NCI-H1930 (cell line): ENCODE measurements at regions not wholly inside any gene's neighbourhood (a gene's known extent, or its start where the extent isn't known, plus 50 kb on each side); places are given as distances from the start of the nearest gene placed in this dataset.

Source experiments
- DNase-seq, 2 experiments: peaks; one replicate each; lab custom pipeline; 2025; lab: John Stamatoyannopoulos, UW

DNA sequence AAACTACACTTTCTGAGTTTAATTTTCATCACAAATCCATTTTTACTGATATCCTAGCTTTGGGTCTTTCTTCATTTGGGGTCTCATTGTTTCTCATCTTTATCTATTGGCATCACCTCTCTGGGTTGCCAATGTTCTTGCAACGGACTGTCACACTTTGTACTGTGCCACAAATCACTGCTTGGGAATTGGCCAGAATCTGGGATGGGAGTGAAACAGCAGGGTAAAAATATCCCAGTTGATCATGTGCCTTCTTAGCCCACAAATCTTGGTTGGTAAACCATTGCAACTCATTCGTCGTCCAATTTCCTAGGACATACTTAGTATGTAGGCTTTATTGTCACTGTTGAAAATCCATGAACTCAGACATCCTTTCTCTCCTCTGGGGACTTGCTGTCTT is 698.5 kb downstream of the OTOL1 start:
- no peak for DNase-seq

DNA sequence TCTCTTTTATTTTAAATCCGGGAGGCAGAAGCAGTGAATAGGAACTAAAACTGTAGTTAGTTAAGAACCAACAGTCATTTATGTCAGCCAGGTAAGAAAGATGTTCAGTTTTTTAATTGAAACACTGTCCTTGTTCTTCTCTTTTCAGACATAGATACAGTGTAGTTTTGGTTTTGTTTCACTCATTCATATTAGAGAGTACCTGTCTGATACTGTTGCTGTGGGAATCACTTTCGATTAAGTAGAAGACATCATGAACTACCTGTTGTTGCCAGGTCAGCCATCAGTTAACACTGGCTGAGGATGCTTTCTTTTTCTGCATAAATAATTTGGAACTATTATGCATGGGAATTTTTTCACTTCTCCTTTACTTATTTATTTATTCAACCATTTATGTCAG is 700.4 kb downstream of the OTOL1 start:
- no peak for DNase-seq

DNA sequence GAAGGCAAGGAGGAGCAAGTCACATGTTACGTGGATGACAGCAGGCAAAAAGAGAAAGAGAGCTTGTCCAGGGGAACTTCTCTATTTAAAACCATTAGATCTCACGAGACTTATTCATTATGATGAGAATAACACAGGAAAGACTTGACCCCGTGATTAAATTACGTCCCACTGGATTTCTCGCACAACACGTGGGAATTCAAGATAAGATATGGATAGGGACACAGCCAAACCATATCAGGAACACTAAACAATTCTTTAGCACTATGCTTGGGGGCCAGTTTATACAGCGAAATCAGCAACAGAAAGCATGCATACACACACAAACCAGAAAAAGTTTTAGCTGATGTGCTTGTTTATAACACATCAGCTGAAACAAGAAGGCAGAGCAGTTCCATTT is 704.2 kb downstream of the OTOL1 start:
- no peak for DNase-seq

DNA sequence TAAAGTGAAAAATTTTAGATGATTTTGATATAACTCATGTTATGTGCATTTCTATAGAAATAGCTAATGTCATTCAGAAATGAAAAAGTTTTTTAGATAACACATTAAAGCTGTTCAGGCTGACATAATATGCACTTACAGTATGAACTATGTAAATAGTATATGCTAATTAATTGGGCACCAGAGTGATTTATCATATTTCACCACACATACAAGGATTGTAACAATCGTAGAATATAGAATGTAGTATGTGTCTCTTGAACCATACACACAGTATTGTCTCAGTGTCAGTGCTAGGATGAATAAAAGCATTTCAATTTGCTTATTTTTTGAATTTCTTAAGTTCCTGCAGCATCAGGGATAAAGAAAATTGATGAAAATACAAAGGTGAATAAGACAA is 710.0 kb downstream of the OTOL1 start:
- no peak for DNase-seq

DNA sequence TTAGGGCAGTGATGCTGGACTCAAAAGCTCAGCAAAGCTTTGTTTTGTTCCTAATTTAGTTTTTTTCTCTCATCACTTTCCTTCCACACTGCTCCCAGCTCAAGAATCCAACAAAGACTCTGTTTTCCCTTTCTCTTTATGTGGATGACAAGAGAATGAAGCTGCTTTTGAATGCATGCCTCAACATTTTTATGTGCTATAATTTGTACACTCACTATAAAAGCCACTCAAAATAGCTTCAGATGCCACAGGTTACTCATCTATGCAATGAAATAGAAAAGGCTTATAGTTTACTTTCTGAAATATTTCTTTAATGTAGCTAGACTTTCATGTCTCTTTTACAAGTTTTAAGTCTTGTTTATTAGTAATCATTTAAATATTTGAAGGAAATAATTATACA is 714.9 kb downstream of the OTOL1 start:
- no peak for DNase-seq

DNA sequence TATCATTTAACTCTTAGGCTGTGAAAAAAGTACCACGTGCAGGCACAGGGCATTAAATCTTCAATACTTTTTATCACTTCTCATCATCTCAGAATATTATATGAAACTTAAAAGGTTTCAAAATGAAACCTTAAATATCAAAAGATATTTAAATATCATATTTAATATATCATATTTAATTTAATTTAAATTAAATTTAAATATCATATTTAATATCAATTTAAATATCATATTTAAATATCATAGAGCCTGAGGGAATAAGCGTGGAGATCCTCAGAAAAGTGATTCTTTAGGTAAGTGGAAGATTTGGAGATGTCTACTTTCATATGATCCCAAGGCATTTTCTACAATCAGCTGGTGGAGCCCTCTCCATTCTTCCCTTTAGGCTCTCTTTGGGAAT is 716.6 kb downstream of the OTOL1 start:
- no peak for DNase-seq

DNA sequence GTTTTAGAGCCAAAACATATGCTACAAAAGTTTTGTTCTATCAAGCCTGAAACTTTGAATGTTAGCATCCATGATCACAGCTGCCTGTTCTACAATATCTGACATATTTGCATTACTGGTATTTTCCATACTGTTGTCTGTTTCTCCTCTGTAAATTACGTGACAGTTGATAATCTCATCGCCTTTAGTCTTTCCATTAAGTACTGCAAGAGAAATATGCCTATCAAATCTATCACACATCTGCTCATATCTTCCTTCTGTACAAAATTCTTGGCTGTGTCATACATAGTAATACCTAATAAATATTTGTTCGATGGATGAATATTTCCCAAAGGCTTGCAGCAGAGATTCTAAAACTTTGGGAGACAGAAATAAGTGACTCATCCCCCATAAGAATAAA is 717.3 kb downstream of the OTOL1 start:
- no peak for DNase-seq

DNA sequence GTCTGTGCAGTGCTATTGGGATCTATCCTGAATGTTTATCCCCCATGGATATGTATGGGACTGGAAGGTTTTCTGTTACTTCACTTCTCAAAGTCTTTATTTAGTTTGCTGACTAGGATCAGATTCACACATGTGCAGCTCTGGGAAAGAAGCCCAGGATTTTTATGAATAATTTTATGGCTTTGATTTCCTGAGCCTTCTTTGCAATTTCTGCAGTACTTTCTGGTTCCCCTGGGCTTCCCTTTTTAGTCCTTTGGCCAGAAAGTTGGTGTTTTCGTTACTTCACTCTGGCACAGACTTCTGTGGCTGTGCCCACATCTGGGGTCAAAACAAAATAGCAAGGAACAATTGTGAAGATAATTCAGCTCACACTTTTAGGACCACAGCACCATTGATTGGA is 721.0 kb downstream of the OTOL1 start:
- DNase-seq: no peak

DNA sequence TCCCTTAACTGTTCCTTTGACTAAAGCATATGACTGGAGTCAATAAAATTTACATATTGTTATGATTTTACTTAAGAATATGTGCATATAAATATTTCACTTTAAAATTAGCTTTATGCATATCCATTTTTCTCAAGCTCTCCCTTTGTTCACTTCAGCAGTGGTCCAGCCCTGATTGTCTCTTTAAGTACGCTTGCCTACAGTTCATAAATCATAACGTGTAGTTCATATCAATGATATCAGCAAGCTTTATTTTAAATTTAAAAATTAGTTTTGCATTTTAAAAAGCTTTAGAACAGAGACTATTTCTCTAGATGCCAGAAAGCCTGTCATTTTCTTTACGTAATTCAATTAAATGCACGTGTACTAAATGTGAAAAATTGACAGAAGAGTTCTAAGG is 721.9 kb downstream of the OTOL1 start:
- DNase-seq: no peak

DNA sequence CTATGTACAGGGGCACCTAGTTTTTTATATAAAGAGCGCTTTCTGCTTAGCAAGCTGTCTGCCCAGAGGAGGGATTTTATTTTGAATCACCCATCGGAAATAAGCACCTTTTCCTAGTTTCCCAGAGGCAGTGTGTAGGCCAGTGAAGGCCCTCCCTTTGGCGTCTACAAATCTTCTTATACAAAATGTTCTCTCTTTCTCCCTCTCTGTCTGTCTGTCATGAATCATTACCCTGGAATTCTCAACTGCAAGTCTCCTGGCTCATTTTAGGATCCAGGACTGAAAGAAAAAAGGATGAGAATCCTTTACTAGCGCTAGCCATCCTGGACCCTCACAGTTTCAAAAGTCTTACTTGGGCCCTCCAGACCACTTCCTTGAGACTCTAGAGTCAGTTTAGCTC is 728.1 kb downstream of the OTOL1 start:
- no peak for DNase-seq

DNA sequence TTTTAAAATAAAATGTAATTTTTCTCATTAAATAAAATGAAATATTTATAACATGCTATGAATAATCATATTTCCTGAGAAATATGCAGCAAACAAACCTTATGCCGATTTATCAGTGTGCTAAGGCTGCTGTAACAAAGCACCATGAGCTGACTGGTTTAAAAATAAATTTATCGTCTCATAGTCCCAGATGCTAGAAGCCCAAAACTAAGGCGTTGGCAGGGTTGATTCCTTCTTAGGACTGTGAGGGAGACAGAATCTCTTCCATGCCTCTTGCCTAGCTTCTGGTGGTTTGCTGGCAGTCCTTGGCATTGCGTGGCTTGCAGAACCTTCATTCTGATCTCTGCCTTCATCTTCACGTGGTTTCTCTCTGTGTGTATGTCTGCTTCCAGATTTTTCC is 740.3 kb downstream of the OTOL1 start:
- no peak for DNase-seq

DNA sequence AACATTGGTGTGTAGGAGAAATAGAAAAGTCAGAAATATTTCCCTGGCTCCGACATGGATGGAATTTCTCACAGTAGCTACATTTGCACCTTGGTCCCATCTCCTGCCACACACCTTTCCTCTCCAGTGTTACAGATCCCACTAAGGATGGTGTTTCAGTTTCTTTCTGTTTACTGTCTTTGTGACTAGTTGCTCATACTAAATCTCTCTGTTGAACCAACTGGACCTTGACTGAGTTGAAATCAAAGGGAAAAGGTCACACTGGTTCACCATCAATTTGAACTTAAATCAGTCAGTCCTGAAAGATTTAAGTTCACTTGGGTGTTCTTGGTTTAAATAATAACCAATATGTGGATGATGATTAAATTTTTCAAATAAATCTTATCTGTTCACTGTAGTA is 754.2 kb downstream of the OTOL1 start:
- DNase-seq: no peak

DNA sequence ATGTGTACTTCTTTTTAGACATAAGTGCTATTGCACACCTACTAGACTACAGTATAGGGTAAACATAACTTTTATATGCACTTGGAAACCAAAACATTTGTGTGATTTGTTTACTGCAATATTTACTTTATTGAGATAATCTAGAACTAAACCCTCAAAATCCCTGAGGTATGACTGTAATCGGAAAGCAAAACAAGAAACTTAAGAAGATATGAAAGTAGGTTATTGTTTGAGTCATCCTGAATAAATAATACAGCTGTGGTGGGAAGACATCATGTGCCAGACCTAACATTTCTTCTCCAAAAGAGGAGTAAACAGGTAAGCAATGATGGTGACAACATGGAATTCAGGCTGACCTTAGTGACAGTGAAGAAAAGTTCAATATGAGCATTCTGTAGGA is 765.5 kb downstream of the OTOL1 start:
- no peak for DNase-seq

DNA sequence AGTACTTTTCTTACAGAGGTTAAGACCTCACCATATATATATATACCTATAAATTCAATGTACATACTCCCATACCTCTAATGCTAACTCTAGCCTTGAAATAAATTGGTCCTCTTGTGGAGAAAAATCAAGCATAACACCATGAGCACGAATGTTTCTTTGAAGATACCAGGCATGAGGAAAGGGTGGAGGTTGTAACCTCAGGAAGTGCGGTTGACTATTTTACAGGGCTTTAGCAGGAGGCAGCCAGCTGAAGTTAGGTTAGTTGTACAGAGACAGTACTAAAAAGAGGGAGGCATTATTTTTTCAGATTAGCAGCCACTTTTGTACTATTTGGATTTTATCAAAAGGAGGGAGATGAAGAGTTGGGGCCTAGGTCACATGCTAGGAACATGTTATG is 767.0 kb downstream of the OTOL1 start:
- DNase-seq: no peak

DNA sequence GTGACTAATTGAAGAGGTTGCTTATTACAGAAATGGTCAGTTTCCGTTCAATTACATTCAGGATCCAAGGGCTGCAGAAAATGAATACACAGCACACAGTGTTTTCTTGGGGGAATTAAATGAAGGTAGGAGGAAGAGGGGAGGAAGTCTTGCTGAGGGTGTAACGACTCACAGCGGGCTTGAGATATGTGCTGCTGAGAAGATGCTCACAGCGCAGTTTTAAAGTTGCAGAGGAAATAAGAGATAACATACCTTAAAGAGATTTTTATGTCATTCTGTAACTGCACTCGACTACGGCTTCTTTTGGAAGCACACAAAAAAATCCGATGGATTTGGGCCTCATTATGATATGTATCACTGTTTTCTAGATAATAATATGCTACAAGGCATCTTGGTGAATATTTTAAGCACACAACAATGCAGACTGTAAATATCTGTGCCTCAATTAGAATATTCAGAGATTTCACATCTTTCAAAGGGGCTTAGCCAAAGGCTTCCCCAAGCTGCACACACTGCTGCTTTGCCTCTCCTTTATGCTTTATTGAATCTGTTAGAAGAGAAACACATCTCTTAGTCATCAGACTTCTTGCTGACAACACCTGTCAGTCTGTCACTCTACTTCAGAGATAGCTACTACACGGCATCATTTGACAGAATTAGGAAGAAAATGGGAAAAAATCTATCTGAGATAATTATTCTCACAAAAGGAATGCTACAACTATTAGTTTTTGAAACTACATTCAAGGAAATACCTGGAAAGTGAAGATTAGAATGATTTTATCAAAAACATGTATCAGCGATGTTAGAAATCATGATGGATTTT is 773.2 kb downstream of the OTOL1 start:
- DNase-seq: peak in 1 of 2 experiments; percentile 24

DNA sequence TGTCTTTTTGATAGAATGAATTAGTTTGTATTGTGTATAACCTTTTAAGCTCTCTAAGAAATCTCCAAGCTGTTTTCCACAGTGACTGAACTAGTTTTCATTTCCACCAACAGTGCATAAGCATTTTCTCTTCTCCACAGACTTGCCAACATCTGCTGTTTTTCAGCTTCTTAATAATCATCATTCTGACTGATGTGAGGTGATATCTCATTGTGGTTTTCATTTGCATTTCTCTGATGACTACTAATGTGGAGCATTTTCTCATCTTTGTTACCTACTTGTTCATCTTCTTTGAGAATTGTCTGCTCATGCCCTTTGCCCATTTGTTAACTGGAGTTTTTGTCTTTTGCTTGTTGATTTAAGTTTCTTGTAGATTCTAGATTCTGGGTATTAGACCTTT is 777.5 kb downstream of the OTOL1 start:
- no peak for DNase-seq

DNA sequence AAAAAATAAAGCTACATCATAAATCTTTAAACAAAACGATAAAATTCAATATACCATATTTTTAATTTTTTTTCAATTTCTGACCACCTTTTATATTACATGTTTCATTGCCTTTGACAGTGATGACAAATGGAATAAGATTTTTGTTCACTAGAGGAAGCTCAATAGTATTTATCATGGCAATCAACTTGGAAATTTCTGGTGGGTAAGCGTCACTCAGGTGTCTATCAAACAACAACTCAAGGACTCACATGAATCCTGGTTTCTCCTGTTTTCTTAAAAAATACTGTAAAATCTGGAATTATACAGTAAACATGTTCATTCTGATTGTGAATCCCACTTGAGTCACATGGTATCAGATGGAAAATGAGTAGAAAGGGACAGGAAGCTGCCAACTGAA is 782.2 kb downstream of the OTOL1 start:
- DNase-seq: no peak

DNA sequence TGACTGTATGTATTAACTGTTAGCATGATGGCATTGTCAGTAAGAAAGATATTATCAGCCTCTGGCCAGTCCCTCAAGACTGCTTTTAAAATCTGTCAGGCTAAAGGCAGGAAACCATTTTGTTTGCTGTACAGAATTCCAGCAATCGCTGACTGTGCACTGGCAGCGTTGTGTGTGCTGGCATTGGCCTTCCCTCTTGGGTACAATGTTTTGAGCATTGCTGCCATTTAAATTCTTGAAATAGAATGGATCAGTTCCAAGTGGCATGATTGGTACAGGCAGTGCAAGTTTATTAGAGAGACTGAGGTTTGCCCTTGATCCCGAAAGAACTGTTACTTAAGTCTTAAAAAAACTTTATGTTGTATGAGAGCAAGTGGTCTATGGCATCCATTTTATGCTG is 788.7 kb downstream of the OTOL1 start:
- DNase-seq: no peak

DNA sequence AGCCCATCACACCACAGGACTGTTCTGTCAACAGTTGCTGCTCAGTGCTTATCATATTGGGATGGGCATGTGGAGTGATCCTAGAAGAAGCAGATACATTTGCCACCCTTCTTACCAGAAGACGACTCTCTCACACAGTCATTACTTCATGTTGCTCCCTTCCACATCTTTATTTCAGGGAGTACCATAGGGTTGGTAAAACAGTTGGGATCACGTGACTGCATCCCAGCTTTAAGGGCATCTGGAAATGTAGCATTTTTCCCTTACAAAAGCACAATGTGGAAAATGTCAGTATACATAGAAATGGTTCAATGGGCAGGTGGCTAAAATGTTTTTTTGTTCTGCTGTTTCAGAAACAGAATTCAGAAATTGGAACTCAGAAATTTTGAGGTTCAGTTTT is 791.0 kb downstream of the OTOL1 start:
- no peak for DNase-seq

DNA sequence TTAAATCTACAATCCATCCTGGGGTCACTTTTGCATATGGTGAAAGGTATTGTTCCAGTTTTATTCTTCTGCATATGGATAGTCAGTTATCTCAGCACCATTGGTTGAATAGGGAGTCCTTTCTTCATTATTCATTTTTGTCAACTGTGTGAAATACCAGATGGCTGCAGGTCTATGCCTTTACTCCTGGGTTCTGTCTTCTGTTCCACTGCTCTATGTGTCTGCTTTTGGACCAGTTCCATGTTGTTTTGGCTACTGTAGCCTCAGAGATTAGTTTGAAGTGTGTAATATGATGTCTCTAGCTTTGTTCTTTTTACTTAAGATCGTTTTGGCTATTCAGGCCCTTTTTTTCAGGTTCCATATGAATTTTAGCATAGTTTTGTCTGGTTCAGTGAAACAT is 795.8 kb downstream of the OTOL1 start:
- no peak for DNase-seq

DNA sequence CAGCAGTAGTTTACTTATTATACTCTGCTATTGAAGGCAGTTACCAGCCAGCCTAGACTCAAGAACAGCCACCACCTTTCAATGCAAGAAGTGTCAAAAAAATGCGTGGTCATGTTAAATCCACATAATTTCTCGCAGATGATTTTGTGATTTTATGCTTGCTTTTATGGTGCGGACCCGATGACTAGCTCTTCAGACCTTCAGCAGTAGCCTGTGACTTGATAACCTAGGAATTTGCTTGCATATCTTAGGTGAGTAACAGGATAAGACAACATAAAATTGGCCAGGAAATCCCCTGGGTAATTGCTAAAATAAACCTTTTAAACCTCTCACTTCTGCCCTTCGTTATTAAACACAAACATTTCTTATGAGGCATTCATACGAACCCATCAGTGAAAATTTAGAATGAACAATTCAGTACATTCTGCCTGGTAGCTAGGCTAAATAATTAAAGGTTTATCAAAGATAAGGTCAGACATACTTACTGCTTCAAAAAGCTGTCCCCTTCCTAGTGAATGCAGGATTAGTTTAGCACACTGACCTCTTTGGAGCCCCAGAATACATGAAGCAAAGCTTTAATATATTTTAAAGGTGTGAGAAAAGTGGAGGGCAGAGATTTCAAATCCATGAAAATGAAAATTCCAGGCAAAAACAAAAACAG is 798.8 kb downstream of the OTOL1 start:
- DNase-seq: no peak

DNA sequence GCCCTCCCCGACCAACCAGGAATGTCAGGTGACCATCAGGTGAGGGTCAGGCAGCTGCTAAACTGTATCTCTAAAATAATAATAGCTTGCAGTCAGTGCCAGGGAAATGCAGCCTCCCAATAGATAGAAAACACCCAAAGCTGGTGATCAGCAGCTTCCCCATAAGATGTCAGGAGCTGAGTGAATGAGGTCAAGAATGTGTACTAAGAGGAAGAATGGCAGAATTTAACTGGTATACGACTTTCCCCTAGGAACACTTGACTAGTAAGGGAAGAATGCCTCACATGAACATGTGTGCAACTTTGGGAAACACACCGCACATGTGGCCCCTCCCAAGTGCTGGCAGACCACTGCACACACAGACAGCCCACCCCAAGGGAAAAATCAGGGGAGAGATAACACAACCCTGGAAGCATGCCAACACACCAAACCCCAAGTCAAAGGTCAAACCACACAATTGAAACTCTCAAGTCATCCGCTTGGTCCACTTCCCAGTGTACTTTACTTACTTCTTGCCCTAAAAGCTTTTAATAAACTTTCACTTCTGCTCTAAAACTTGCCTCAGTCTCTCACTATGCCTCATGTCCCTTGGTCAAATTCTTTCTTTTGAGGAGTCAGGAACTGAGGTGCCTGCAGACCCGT is 806.5 kb downstream of the OTOL1 start:
- no peak for DNase-seq

DNA sequence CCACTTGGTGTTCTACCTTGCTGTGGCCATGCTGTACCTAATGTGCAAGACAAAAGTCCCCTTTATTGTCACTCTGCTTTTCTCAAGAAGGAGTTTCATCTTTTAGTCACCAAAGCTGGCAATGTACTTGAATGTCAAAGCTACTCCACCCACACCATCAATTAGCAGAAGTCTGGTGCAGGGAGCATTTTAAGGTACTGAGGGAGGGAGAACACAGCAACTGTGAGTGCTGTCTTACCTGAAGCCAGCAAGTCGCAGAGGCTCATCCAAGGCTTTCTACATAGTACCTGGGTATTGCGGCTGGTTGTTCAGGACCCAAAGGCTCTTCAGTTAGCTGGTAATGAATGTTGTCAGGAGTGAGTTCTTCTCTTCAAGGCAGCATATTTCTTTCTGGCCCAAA is 820.4 kb downstream of the OTOL1 start:
- no peak for DNase-seq
